ENCODE measurements at regions not wholly inside any gene's neighbourhood (a gene's known extent, or its start where the extent isn't known, plus 50 kb on each side); places are given as distances from the start of the nearest gene placed in this dataset.

GRCh38 chr16:73191660-73192046, 143.7 kb upstream of the ZFHX3 start:
- no peaks in the 10 kb centered on the region for H3K36me3 Mint-ChIP-seq (ENCODE audit: low read depth)
- no peaks in the 10 kb centered on the region for H3K9me3 Mint-ChIP-seq
- no peaks in the 10 kb centered on the region for H3K4me1 Mint-ChIP-seq (ENCODE audit: low read depth)
- H3K27ac Mint-ChIP-seq: no peak overlapping the region
- no peak overlapping the region for H3K4me3 Mint-ChIP-seq
- no peaks in the 10 kb centered on the region for H3K27me3 Mint-ChIP-seq (ENCODE audit: low read depth)

GRCh38 chr16:73190688-73191659, 143.0 kb upstream of the ZFHX3 start:
- no peak overlapping the region for H3K27ac Mint-ChIP-seq
- no peaks in the 10 kb centered on the region for H3K36me3 Mint-ChIP-seq (ENCODE audit: low read depth)
- no peaks in the 10 kb centered on the region for H3K27me3 Mint-ChIP-seq (ENCODE audit: low read depth)
- no peaks in the 10 kb centered on the region for H3K4me1 Mint-ChIP-seq (ENCODE audit: low read depth)
- H3K4me3 Mint-ChIP-seq: no peak overlapping the region
- H3K9me3 Mint-ChIP-seq: no peaks in the 10 kb centered on the region

DNA sequence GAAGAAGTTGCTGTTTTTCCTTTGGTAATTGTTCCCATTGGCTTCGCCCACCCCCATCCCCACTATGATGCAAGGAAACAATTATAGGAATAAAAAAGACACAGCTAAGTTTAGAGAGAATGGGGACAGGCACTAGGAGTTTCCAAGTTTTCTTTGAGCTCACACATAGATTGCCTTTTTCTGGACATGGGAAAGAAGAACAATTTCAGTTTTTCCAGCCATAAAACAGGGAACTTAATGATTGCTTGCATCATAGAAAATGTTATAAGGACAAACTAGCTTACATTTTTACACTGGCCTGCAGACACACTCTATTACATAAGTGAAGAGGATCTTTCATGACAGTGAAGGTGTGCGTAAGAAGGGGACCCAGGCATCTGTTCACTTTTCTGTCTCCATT, 142.3 kb upstream of the ZFHX3 start:
- no peak overlapping the region for H3K27ac Mint-ChIP-seq
- H3K4me1 Mint-ChIP-seq (ENCODE audit: low read depth): no peaks in the 10 kb centered on the region
- H3K9me3 Mint-ChIP-seq: no peaks in the 10 kb centered on the region
- no peak overlapping the region for H3K4me3 Mint-ChIP-seq
- H3K27me3 Mint-ChIP-seq (ENCODE audit: low read depth): no peaks in the 10 kb centered on the region
- no peaks in the 10 kb centered on the region for H3K36me3 Mint-ChIP-seq (ENCODE audit: low read depth)

GRCh38 chr16:73189136-73189535, 141.2 kb upstream of the ZFHX3 start:
- H3K4me3 Mint-ChIP-seq: no peak overlapping the region
- no peaks in the 10 kb centered on the region for H3K27me3 Mint-ChIP-seq (ENCODE audit: low read depth)
- H3K4me1 Mint-ChIP-seq (ENCODE audit: low read depth): no peaks in the 10 kb centered on the region
- H3K9me3 Mint-ChIP-seq: no peaks in the 10 kb centered on the region
- no peaks in the 10 kb centered on the region for H3K36me3 Mint-ChIP-seq (ENCODE audit: low read depth)
- H3K27ac Mint-ChIP-seq: no peak overlapping the region

GRCh38 chr16:73186752-73187601, 139.0 kb upstream of the ZFHX3 start:
- Mint-ChIP-seq H3K36me3 (ENCODE audit: low read depth) (no peaks in the 10 kb centered on the region), H3K27ac (no peak overlapping the region), H3K9me3 (no peaks in the 10 kb centered on the region), H3K4me1 (ENCODE audit: low read depth) (no peaks in the 10 kb centered on the region), H3K4me3 (no peak overlapping the region), H3K27me3 (ENCODE audit: low read depth) (no peaks in the 10 kb centered on the region)

DNA sequence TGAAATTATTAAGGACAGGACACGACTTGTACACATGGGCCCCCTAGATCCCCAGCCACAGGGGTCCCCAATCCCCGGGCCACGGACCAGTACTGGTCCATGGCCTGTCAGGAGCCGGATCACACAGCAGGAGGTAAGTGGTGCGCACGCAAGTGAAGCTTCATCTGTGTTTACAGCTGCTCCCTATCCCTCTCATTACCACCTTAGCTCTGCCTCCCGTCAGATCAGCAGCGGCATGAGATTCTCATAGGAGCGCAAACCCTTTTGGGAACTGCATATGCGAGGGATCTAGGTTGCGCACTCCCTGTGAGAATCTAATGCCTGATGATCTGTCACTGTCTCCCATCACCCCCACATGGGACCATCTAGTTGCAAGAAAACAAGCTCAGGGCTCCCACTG, 137.8 kb upstream of the ZFHX3 start:
- no peak overlapping the region for H3K27ac Mint-ChIP-seq
- no peaks in the 10 kb centered on the region for H3K9me3 Mint-ChIP-seq
- H3K36me3 Mint-ChIP-seq (ENCODE audit: low read depth): no peaks in the 10 kb centered on the region
- H3K4me1 Mint-ChIP-seq (ENCODE audit: low read depth): no peaks in the 10 kb centered on the region
- no peaks in the 10 kb centered on the region for H3K27me3 Mint-ChIP-seq (ENCODE audit: low read depth)
- H3K4me3 Mint-ChIP-seq: no peak overlapping the region

GRCh38 chr16:73183611-73184092, 135.7 kb upstream of the ZFHX3 start:
- no peaks in the 10 kb centered on the region for H3K36me3 Mint-ChIP-seq (ENCODE audit: low read depth)
- no peaks in the 10 kb centered on the region for H3K4me1 Mint-ChIP-seq (ENCODE audit: low read depth)
- H3K9me3 Mint-ChIP-seq: no peaks in the 10 kb centered on the region
- no peaks in the 10 kb centered on the region for H3K27me3 Mint-ChIP-seq (ENCODE audit: low read depth)
- H3K27ac Mint-ChIP-seq: no peak overlapping the region
- H3K4me3 Mint-ChIP-seq: no peak overlapping the region

DNA sequence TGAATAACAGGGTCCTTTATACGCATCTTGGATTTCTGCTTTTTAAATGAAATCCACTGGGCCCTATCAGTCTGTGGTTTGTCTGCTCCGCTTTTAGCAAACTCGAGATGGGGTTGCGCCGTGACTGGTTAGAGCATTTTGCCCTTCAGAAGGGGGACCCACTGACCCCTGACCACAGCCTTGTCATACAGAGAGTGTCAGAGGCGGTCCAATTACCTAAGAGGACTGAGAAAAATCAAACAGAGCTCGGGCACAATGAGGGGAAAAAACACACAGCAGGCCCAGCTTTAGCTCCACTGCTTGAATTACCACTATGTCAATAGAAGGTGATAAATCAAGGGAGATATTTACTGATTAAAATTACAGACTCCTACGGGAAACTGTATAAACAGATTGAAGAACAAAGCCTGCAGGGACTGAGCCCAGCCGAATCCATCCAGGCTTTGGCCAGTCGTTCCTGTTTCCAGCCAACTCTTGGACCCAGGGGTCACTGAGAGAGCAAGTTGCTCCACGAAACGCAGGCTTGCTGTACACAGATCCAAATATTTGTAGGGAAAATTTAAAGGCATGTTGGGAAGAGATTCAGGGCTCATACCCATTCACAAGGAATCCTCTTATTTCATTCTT, 131.9 kb upstream of the ZFHX3 start:
- no peaks in the 10 kb centered on the region for H3K27me3 Mint-ChIP-seq (ENCODE audit: low read depth)
- no peaks in the 10 kb centered on the region for H3K36me3 Mint-ChIP-seq (ENCODE audit: low read depth)
- no peaks in the 10 kb centered on the region for H3K4me1 Mint-ChIP-seq (ENCODE audit: low read depth)
- no peak overlapping the region for H3K4me3 Mint-ChIP-seq
- H3K27ac Mint-ChIP-seq: no peak overlapping the region
- H3K9me3 Mint-ChIP-seq: no peaks in the 10 kb centered on the region

DNA sequence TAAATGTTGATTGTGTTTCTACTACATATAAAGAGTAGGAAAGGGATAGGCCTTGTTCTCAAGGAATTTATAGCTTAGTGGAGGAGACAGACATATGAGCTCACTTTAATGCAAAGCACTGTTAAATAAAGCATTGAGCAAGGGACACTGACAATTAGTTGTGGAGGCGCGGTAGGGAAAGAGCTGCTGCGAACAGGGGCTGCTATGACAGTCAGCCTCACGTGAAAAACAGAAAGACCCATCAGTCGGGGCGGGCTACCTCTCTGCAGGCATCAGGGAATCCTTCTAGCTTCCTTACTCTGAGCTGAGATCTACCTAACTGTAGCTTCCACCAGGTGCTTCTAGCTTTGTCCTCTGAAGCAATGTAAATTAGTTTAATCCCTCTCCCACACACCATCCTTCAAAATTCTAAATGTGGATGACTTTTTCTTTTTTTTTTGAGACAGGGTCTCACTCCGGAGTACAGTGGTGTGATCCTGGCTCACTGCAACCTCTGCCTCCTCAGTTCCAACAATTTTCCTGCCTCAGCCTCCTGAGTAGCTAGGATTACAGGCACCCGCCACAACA, 129.9 kb upstream of the ZFHX3 start:
- Mint-ChIP-seq H3K4me1 (ENCODE audit: low read depth) (no peaks in the 10 kb centered on the region), H3K9me3 (no peaks in the 10 kb centered on the region), H3K4me3 (no peak overlapping the region), H3K27me3 (ENCODE audit: low read depth) (no peaks in the 10 kb centered on the region), H3K36me3 (ENCODE audit: low read depth) (no peaks in the 10 kb centered on the region), H3K27ac (no peak overlapping the region)

DNA sequence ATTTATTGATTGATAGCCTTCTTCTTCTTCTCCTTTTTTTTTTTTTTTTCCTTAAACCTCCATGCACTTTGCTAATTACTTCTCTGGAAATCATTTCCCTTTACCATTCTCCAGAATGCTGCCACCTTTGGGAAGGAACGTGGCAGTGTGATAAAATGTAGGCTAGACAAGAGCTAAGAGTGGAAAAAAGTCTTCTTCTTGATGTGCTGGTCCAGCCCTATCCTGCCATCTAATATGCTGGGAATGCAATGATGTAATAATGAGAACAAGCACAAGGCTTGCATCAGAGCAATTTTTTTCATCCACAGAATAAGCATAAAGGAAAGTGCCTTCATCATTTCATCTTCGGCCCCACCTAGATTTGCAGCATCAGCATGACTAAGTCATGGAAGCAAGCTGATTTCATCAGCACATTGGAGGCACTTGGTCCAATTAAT, 128.7 kb upstream of the ZFHX3 start:
- Mint-ChIP-seq H3K9me3 (no peaks in the 10 kb centered on the region), H3K27me3 (ENCODE audit: low read depth) (no peaks in the 10 kb centered on the region), H3K4me1 (ENCODE audit: low read depth) (no peaks in the 10 kb centered on the region), H3K4me3 (no peak overlapping the region), H3K36me3 (ENCODE audit: low read depth) (no peaks in the 10 kb centered on the region), H3K27ac (no peak overlapping the region)

DNA sequence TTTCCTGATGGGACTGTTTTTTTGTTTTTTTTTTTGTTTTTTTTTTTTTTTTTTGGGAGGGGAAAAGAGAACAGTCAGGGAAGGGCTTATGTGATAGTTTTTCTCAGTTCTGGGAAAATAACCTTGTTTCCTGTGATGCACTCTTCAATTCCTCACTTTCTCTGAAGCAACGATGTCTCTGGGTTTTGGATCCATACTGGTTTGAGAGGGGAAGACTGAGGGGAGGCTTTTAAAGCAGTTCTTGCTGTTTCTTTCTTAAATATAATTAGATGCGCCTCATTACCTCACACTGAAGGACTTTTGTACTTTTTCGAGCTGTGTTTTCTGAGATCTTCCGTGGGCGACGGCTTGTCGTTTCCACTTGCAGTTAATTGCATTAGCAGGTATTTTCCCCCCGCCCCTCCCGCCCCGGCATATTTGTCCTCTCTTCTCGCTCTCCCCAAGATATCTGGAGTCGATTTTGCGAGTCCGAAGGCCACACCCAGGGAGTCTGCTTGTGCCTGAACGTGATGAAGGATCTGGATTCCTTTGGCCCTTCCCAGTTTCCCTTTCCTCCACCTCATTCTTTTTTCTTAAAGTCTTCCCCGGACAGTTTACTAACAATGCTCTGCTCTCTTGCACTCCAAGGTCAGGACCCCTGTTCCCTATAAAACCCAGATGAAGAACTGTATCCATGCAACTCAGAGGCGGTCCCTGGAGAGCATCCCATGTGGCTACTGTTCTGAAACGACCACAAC, 125.2 kb upstream of the ZFHX3 start:
- H3K9me3 Mint-ChIP-seq: no peaks in the 10 kb centered on the region
- no peak overlapping the region for H3K27ac Mint-ChIP-seq
- no peak overlapping the region for H3K4me3 Mint-ChIP-seq
- no peaks in the 10 kb centered on the region for H3K4me1 Mint-ChIP-seq (ENCODE audit: low read depth)
- H3K27me3 Mint-ChIP-seq (ENCODE audit: low read depth): peaks cover 3% of the 10 kb centered on the region
- H3K36me3 Mint-ChIP-seq (ENCODE audit: low read depth): no peaks in the 10 kb centered on the region

DNA sequence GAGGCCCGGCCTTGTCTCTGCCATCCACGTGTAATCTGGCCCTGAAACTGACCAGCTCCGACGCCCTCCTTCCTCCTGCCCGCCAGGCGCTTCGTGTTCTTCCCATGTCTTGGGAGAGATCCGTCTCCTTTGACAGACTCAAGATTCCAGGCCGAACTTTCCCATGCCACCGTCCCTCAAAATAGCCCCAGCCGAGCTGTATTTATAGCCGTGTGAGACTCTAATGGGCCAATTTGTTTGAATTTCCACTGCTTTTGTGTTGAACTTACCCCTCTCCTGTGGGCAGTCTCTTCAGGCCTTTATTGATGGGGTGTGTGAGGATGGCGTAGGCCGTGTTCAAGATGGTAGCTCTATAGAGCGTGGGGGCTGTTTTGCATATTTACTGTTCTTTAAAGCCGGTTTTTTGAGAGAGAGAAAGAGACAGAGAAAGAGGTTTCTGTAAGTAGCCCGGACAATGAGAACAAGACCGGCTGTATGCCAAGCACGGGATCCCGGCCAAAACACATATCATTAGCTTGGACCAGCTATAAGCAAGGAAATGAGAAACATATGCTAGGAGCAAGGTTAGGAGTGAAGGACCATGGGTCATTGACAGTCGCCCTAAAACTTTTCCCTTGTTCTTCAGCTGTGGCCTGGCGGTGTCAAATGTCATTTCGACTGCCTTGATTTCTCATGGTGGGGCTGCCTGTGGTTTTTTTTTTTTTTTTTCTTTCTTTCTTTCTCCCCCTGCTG, 124.5 kb upstream of the ZFHX3 start:
- Mint-ChIP-seq H3K4me1 (ENCODE audit: low read depth) (no peaks in the 10 kb centered on the region), H3K36me3 (ENCODE audit: low read depth) (no peaks in the 10 kb centered on the region), H3K27me3 (ENCODE audit: low read depth) (peaks cover 8% of the 10 kb centered on the region), H3K4me3 (no peak overlapping the region), H3K27ac (no peak overlapping the region), H3K9me3 (no peaks in the 10 kb centered on the region)

DNA sequence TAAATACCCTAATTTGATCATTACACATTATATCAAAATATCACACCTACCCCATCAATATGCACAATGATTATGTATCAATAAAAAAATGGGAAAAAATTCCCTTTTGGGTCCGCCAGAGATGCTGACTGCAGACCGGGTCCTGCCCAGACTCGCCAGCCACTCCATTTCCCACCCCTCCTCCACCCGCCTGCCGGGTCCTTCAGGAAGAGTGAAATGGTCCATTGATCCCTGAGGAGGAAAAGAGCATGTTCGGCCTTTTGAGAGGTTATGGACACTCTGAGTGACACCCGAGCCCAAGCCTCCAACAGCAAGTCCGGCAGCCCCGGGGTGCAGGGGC, 123.9 kb upstream of the ZFHX3 start:
- H3K27me3 Mint-ChIP-seq (ENCODE audit: low read depth): peaks cover 8% of the 10 kb centered on the region
- no peaks in the 10 kb centered on the region for H3K36me3 Mint-ChIP-seq (ENCODE audit: low read depth)
- peaks cover under 1% of the 10 kb centered on the region for H3K4me1 Mint-ChIP-seq (ENCODE audit: low read depth)
- no peak overlapping the region for H3K4me3 Mint-ChIP-seq
- no peaks in the 10 kb centered on the region for H3K9me3 Mint-ChIP-seq
- no peak overlapping the region for H3K27ac Mint-ChIP-seq
